RWPE2 (cell line): ENCODE measurements at regions not wholly inside any gene's neighbourhood (a gene's known extent, or its start where the extent isn't known, plus 50 kb on each side); places are given as distances from the start of the nearest gene placed in this dataset.

Experiments used
- ATAC-seq: fragments of 200-7000 bp; cut with Tn5 transposase; 3 replicates; pipeline ENCODE4 v1.9.1; 2021; ENCODE audit warnings: low read depth
- DNase-seq: peaks from one replicate; pipeline ENCODE4 v3.0.0-alpha.2; 2020; ENCODE audit warnings: low spot score
- H3K27ac ChIP-seq: fragments of 450-650 bp; 2 replicates; pipeline ENCODE4 v1.5.1; 2017; ENCODE audit warnings: mild to moderate bottlenecking; ENCODE audit not compliant: poor library complexity, severe bottlenecking
- H3K27me3 ChIP-seq: fragments of 250-450 bp; sonication (Bioruptor Pico); 2 replicates; pipeline ENCODE4 v1.5.1; 2021; ENCODE audit warnings: mild to moderate bottlenecking, moderate library complexity; ENCODE audit not compliant: insufficient read depth, poor library complexity, severe bottlenecking
- H3K36me3 ChIP-seq: fragments of 250-450 bp; sonication (Bioruptor Pico); 2 replicates; pipeline ENCODE4 v1.5.1; 2020; ENCODE audit warnings: low read depth, mild to moderate bottlenecking, moderate library complexity
- H3K4me1 ChIP-seq: fragments of 250-450 bp; sonication (Bioruptor Pico); 2 replicates; pipeline ENCODE4 v1.5.1; 2021; ENCODE audit warnings: mild to moderate bottlenecking, moderate library complexity; ENCODE audit not compliant: insufficient read depth, poor library complexity, severe bottlenecking
- H3K4me3 ChIP-seq: fragments of 250-450 bp; sonication (Bioruptor Pico); 2 replicates; pipeline ENCODE4 v1.5.1; 2021; ENCODE audit warnings: mild to moderate bottlenecking, moderate library complexity; ENCODE audit not compliant: severe bottlenecking
- H3K9me3 ChIP-seq: fragments of 250-450 bp; sonication (Bioruptor Pico); 2 replicates; pipeline ENCODE4 v1.5.1; 2021; ENCODE audit warnings: mild to moderate bottlenecking, moderate library complexity; ENCODE audit not compliant: severe bottlenecking
- CTCF ChIP-seq: fragments of 450-650 bp; IDR thresholded peaks from one replicate; pipeline ENCODE4 v1.5.1; 2017; ENCODE audit warnings: mild to moderate bottlenecking, moderate library complexity; ENCODE audit not compliant: poor library complexity, severe bottlenecking

GRCh38 chr3:187550446-187550845 lies 119.7 kb downstream of the SST start:
- H3K9me3 ChIP-seq, result no peaks in the 10 kb centered on the region
- no peak for ATAC-seq
- no peak overlapping the region for H3K27ac ChIP-seq
- H3K4me3 ChIP-seq, result no peak overlapping the region
- no peaks in the 10 kb centered on the region for H3K36me3 ChIP-seq
- H3K4me1 ChIP-seq, result no peaks in the 10 kb centered on the region
- H3K27me3 ChIP-seq, result no peaks in the 10 kb centered on the region
- no peak for DNase-seq
- TF ChIP-seq CTCF, result no peak

- ATAC-seq, result no peak
- no peak for TF ChIP-seq CTCF
- H3K27ac ChIP-seq, result no peak overlapping the region
- no peaks in the 10 kb centered on the region for H3K4me1 ChIP-seq
- no peak overlapping the region for H3K4me3 ChIP-seq
- H3K36me3 ChIP-seq, result no peaks in the 10 kb centered on the region
- no peaks in the 10 kb centered on the region for H3K9me3 ChIP-seq
- DNase-seq, result no peak
- H3K27me3 ChIP-seq, result no peaks in the 10 kb centered on the region
Observed at GRCh38 chr3:187545366-187545765, 124.8 kb downstream of the SST start.

- H3K4me3 ChIP-seq, result no peak overlapping the region
- no peaks in the 10 kb centered on the region for H3K9me3 ChIP-seq
- no peak overlapping the region for H3K27ac ChIP-seq
- H3K36me3 ChIP-seq, result no peaks in the 10 kb centered on the region
- no peak for TF ChIP-seq CTCF
- no peaks in the 10 kb centered on the region for H3K27me3 ChIP-seq
- no peaks in the 10 kb centered on the region for H3K4me1 ChIP-seq
- no peak for DNase-seq
- ATAC-seq, result no peak
Observed at GRCh38 chr3:187544326-187544725, 125.9 kb downstream of the SST start.

GRCh38 chr3:187540847-187541246 lies 129.3 kb downstream of the SST start:
- Histone ChIP-seq H3K4me3 (no peak overlapping the region), H3K36me3 (no peaks in the 10 kb centered on the region), H3K27ac (no peak overlapping the region), H3K27me3 (no peaks in the 10 kb centered on the region), H3K9me3 (no peaks in the 10 kb centered on the region), H3K4me1 (no peaks in the 10 kb centered on the region)
- TF ChIP-seq CTCF, result no peak
- no peak for DNase-seq
- ATAC-seq, result no peak

GRCh38 chr3:187536185-187536584 lies 134.0 kb downstream of the SST start:
- no peak overlapping the region for H3K27ac ChIP-seq
- no peaks in the 10 kb centered on the region for H3K36me3 ChIP-seq
- ATAC-seq, result no peak
- no peak for TF ChIP-seq CTCF
- no peaks in the 10 kb centered on the region for H3K9me3 ChIP-seq
- H3K27me3 ChIP-seq, result no peaks in the 10 kb centered on the region
- DNase-seq, result no peak
- no peaks in the 10 kb centered on the region for H3K4me1 ChIP-seq
- no peak overlapping the region for H3K4me3 ChIP-seq
